Left renal pelvis (tissue), 4 donors: ENCODE measurements at regions not wholly inside any gene's neighbourhood (a gene's known extent, or its start where the extent isn't known, plus 50 kb on each side); places are given as distances from the start of the nearest gene placed in this dataset.

Source experiments
- DNase-seq, 4 donors: peaks; one replicate each; pipeline ENCODE4 v3.0.0-alpha.2; 2013; ENCODE audit warnings: low read depth in 4 of 4, low spot score in 3 of 4

GRCh38 chr11:13103962-13104554 is 94.9 kb downstream of the RASSF10 start:
- no peak for DNase-seq

DNA sequence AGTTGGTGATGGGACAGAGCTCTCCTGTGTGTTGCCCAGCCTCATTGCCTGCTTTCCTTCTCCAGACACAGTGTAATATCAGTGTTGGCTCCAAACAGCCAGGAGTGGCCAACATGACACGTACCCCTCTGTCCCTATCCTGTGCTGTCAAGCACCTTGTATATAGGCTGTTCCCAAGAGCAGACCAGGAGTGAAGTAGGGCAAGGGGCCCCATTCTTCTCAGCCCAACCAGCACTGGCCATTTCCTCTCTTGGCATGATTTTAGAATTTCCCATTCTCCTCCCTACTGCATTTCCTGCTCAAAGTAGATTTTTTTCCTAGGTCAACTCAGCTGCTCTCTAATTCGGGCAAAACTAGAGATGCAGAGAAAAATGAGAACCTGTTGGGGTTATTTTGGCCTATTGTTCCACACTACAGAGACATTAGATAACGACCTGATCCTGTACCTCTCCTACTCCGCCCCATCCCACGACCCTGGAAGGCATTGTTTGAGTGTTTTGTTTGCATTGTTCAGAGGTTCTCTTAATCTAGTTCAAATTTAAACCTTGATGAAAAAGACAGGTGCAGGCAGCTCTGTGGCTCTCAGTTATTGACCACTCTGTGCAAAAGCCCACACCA is 95.6 kb downstream of the RASSF10 start:
- DNase-seq, result no peak

- no peak for DNase-seq
These were observed 96.2 kb downstream of the RASSF10 start for GRCh38 chr11:13105237-13105844.

- DNase-seq, result no peak
These were observed 98.5 kb downstream of the RASSF10 start for GRCh38 chr11:13107544-13108044.

DNA sequence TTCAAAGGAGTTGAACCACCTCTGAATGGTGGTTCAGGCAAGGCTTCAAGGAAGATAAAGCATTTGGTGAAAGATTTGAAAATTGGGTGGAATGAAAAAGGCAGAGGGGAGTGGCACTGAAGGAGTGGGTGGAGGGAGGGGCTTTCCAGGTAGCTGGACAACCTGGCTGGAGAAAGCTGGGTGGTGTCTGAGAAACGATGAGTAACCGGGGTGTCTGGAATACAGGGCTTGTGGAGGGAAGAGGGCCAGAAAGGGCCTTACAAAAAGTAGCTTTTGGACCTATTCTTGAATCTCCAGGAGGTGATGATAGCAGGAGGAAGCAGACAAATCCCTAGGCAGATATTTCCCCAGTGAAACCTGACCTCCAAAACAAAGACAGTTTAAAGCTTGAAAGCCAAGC is 99.3 kb downstream of the RASSF10 start:
- no peak for DNase-seq

- no peak for DNase-seq
These were observed 100.5 kb downstream of the RASSF10 start for GRCh38 chr11:13109616-13110015.

GRCh38 chr11:13110145-13110544 is 101.0 kb downstream of the RASSF10 start:
- DNase-seq, result no peak

- DNase-seq, result no peak
These were observed 102.1 kb downstream of the RASSF10 start for GRCh38 chr11:13110929-13111812.

- DNase-seq, result no peak
These were observed 102.7 kb downstream of the RASSF10 start for GRCh38 chr11:13111813-13112130.

- DNase-seq, result peak in 1 of 4 donors; percentile 81
These were observed 105.7 kb downstream of the RASSF10 start for GRCh38 chr11:13114566-13115379.

DNA sequence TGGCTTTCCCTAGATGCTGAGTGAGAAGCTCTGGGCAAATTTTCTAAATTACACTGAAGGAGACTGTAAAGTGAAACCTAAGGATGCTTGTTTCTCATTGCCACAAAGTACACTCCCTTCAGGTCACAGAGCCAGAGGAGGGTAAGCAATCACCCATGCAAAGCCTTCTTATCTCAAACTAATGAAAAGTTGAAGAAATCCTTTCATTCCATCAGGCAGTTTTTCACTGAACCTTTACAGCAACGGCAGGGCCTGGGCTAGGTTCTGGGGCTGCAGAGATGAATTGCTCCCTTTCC is 106.2 kb downstream of the RASSF10 start:
- no peak for DNase-seq

GRCh38 chr11:13116491-13116890 is 107.4 kb downstream of the RASSF10 start:
- no peak for DNase-seq

GRCh38 chr11:13117344-13117743 is 108.2 kb downstream of the RASSF10 start:
- no peak for DNase-seq

DNA sequence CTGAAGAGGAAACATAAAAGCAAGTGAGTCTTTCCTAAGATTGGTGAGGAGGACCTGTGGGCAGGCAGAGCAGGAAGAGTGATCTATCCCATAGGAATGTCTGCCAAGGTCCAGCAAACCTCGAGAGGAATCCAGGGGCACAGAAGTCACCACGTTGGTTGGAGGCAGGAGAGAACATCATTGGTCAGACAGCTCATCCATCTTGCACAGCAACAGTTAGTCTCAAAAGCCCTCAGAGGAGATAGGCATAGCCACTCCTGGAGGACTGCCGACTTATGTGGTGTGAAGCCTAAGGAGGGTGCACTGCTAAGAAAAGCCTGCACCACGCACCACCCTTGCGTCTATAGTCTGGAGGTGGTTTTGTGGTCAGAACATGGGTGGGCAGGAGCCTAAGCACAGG is 109.1 kb downstream of the RASSF10 start:
- no peak for DNase-seq

- no peak for DNase-seq
These were observed 109.5 kb downstream of the RASSF10 start for GRCh38 chr11:13118650-13119049.

- DNase-seq, result no peak
These were observed 110.2 kb downstream of the RASSF10 start for GRCh38 chr11:13119361-13119760.

DNA sequence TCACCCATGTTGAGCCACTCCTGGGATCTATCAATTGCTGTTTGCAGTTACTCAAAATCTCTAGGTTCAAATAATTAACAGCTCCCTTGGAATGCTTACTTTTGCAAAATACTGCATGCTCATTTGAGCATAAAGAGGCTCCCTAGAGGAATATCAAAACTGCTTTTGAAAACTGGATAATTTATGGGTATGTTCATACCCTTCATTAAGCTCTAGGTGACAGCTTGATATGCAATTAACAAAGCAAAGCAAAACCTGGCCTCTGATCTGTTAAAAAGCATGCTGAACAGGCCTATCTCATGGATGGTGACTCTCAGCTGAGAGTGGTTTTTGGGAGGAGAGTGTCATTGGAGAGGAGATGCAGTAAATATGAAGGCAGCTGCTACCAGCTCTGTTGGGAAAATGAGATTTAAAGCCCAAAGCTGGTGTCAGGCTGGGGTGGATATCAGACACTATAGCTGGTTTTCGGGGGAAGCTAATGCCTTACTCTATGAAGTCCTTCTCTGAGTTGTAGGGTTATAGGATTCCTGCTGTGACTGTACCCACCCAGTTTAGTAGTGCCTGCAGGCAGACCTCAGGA is 110.9 kb downstream of the RASSF10 start:
- DNase-seq, result no peak

- DNase-seq, result no peak
These were observed 111.6 kb downstream of the RASSF10 start for GRCh38 chr11:13120691-13121090.

DNA sequence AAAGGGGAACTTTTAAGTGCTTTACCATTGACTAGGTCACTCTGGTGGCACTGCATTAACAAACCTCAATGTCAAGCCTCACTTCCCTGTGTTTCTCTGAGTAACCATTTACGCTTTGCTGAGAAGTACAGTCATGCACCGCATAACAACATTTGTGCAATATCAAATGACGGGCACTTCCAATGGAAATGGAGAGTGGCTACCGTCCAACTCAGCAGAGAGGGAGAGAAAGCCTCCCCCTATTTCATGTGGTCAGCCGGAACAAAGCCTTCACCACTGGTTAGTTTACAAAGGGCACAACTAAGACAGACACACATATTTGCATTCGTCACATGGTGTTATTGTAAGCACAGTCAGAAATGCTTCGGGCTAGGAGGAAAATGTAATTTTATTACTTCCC is 117.3 kb downstream of the RASSF10 start:
- peak in 1 of 4 donors; percentile 79 for DNase-seq

- DNase-seq, result no peak
These were observed 118.0 kb downstream of the RASSF10 start for GRCh38 chr11:13127161-13127560.
